ENCODE measurements at regions not wholly inside any gene's neighbourhood (a gene's known extent, or its start where the extent isn't known, plus 50 kb on each side); places are given as distances from the start of the nearest gene placed in this dataset.

DNA sequence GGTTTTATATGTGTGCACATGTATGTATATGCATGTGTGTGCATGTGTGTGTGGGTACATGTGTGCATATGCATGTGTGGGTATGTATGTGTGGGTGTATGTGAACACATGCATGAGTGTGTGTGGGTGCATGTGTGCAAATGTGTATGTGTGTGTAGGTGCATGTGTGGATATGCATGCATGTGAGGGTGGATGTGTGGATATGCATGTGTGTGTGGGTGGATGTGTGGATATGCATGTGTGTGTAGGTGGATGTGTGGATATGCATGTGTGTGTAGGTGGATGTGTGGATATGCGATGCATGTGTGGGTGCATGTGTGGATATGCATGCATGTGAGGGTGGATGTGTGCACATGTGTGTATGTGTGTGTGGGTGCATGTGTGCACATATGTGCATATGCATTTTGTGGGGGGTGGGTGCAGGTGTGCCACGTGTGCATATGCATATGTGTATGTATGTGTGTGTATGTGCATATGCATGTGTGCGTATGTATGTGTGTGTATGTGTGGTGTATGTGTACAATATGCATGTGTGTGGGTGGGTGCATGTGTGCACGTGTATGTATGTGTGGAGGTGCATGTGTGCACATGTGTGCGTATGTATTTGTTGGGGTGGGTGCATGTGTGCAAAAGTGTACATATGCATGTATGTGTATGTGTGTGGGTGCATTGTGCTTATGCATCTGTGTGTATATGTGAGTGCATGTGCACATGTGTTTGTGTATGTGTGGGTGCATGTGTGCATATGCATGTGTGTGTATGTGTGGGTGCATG, 144.2 kb downstream of the GAS1 start:
- TF ChIP-seq, protein P1, sequence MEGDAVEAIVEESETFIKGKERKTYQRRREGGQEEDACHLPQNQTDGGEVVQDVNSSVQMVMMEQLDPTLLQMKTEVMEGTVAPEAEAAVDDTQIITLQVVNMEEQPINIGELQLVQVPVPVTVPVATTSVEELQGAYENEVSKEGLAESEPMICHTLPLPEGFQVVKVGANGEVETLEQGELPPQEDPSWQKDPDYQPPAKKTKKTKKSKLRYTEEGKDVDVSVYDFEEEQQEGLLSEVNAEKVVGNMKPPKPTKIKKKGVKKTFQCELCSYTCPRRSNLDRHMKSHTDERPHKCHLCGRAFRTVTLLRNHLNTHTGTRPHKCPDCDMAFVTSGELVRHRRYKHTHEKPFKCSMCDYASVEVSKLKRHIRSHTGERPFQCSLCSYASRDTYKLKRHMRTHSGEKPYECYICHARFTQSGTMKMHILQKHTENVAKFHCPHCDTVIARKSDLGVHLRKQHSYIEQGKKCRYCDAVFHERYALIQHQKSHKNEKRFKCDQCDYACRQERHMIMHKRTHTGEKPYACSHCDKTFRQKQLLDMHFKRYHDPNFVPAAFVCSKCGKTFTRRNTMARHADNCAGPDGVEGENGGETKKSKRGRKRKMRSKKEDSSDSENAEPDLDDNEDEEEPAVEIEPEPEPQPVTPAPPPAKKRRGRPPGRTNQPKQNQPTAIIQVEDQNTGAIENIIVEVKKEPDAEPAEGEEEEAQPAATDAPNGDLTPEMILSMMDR (conservative IDR thresholded peaks at IDR 0.05; ENCODE audit: control insufficient read depth, insufficient read depth, low read depth, low read length), result no peak
- no peak for DNase-seq (ENCODE audit: low read depth)
- no peak overlapping the region for H3K4me3 ChIP-seq (ENCODE audit: control insufficient read depth, low read depth, low read length)

DNA sequence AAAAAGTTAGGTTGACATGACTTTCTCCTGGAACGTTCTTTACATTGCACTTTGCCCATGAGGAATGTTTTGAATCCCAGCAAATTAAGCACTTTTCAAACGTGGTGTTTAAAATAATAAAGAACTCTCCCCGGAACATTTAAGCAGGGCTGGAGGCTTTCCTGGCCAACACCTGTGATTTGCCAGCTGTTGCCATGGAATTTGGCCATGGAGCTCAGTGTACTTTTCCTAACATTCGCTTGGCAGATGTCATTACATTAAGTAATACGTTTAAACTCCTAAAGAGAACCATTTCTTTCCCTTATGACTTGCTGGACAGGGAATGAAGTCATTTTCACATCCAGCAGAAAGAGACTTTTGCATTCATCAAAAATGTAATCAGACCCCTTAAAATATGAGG, 146.1 kb downstream of the GAS1 start:
- peak; percentile 31 for DNase-seq (ENCODE audit: low read depth)
- TF ChIP-seq, protein P1 (conservative IDR thresholded peaks at IDR 0.05; ENCODE audit: control insufficient read depth, insufficient read depth, low read depth, low read length), result no peak
- no peak overlapping the region for H3K4me3 ChIP-seq (ENCODE audit: control insufficient read depth, low read depth, low read length)

DNA sequence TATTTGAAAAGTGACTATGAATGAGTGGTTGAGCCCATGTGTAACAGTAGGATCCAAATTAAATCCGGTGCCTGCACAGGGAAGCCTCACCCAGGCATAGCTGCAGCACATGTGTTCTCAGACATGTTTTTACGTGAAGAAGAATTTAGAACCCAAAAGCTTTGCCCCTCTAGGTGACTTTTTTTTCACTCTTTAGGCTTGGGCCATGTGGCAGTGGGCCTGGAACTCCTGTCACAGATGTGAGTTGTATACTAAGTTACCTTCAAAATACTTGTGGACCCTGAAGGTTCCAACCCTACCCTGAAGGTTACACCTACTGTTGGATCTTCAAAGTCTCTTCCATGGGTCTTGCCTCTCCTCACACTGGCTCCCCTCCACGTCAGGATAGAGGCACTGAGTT, 146.6 kb downstream of the GAS1 start:
- no peak for DNase-seq (ENCODE audit: low read depth)
- H3K4me3 ChIP-seq (ENCODE audit: control insufficient read depth, low read depth, low read length), result no peak overlapping the region
- TF ChIP-seq, protein P1 (conservative IDR thresholded peaks at IDR 0.05; ENCODE audit: control insufficient read depth, insufficient read depth, low read depth, low read length), result no peak

DNA sequence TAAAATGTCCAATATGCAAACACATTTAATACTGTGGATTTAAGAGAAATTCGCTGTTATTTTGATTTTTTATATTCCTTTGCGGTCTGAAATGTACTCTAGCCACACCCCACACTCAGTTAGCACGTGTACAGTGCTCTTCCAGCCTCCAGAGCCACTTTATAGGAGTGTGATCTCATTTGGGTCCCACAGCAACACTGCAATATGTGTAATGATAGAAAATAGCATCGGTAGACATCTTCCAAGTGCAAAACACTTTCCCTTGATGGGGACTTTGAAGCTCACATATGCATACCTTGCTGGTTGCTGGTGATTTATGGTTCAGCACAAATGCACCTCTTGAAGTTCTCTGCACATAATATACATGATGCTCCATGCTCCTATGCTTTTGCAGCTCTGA, 148.3 kb downstream of the GAS1 start:
- no peak overlapping the region for H3K4me3 ChIP-seq (ENCODE audit: control insufficient read depth, low read depth, low read length)
- TF ChIP-seq, protein P1 (conservative IDR thresholded peaks at IDR 0.05; ENCODE audit: control insufficient read depth, insufficient read depth, low read depth, low read length), result no peak
- no peak for DNase-seq (ENCODE audit: low read depth)

DNA sequence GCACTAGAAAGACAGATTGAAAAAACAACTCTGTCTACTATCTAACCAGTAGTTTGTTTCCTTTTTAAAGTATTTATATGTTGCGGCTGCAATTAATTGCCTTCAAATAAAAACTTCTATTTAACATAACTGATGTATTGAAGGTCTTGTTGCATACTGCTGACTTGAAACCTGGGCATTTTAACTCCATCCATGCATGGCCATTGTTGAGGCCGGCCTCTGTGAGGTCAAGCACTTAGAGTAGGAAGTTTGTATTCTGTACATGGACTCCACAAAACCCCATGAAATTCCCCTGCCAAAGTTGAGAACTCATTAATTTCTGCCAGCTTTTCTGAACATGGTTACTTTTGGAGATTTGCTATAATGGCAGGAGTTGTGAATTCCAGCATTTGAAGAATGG, 150.6 kb downstream of the GAS1 start:
- TF ChIP-seq, protein P1 (conservative IDR thresholded peaks at IDR 0.05; ENCODE audit: control insufficient read depth, insufficient read depth, low read depth, low read length), result no peak
- no peak overlapping the region for H3K4me3 ChIP-seq (ENCODE audit: control insufficient read depth, low read depth, low read length)
- DNase-seq (ENCODE audit: low read depth), result no peak

DNA sequence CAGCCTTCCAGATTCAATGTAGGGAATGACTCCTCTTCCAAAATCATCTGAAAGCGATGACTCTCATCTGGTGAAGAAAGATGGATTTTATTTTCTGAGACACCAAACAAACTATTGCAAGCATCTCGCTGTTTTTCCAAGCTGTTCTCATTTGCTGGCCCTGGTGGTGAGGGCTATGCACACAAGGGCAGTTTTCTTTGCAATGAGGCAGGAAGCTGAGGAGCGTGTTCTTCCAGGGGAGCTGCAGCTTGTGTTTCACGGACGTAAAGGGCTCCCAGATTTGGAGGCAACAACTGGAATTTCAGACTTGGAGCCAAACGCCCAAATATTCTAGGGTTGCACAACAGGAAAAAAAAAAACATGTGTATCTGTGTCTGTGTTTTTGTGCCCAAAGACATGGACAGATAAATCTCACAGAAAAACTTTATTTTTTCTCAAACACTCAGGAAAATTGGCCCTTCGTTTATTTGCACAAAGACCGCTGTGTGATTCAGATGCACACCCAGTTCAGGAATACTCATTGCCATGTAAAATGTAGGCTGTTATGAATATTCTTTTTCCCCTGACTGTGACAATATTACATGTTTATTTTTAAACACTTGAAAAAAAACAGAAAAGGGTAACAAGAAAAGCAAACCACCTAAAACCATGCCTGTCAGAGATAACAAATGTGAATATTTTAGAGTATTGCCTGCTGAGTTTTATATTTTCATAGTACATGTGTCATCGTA, 151.3 kb downstream of the GAS1 start:
- peak; percentile 93 for DNase-seq (ENCODE audit: low read depth)
- no peak overlapping the region for H3K4me3 ChIP-seq (ENCODE audit: control insufficient read depth, low read depth, low read length)
- TF ChIP-seq, protein P1 (conservative IDR thresholded peaks at IDR 0.05; ENCODE audit: control insufficient read depth, insufficient read depth, low read depth, low read length), result peak; percentile 61
